Mammary epithelial cell (primary cell): ENCODE measurements at regions not wholly inside any gene's neighbourhood (a gene's known extent, or its start where the extent isn't known, plus 50 kb on each side); places are given as distances from the start of the nearest gene placed in this dataset.

Experiments
- EZH2 ChIP-seq: IDR thresholded peaks from 2 replicates; pipeline ENCODE4 v1.6.1; 2012; ENCODE audit warnings: low read length, inconsistent platforms, borderline replicate concordance
- TF ChIP-seq, protein P1 (sequence below), 2 donors: IDR thresholded peaks in 1 of 2; conservative IDR thresholded peaks in 1 of 2; 2 replicates each; pipeline ENCODE4 v1.5.1; 2011 to 2012; ENCODE audit warnings: inconsistent platforms in 2 of 2, low read length in 2 of 2, mild to moderate bottlenecking in 2 of 2, control low read depth in 1 of 2, low read depth in 1 of 2; ENCODE audit not compliant: insufficient read depth in 1 of 2; ENCODE audit errors: extremely low read depth in 1 of 2

DNA sequence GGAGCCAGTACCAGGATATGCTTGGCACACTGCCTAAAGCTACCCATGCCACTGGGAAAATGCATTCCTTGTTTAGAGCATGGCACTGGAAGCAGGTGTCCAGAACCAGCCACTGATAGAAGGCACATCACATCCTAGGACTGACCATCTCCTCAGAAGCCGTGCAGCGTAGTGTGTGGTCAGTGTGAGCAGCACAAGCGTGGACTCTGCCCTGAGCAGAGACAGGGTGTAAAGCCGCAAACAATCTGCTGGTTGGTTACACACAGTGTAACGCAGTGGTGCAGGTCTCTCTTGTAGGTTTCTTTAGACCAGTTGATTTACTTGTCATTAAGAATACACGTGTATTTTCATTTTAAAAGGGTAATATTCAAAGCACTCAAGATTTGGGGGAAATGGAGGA, 377.8 kb upstream of the HS6ST1 start:
- TF ChIP-seq, protein P1, sequence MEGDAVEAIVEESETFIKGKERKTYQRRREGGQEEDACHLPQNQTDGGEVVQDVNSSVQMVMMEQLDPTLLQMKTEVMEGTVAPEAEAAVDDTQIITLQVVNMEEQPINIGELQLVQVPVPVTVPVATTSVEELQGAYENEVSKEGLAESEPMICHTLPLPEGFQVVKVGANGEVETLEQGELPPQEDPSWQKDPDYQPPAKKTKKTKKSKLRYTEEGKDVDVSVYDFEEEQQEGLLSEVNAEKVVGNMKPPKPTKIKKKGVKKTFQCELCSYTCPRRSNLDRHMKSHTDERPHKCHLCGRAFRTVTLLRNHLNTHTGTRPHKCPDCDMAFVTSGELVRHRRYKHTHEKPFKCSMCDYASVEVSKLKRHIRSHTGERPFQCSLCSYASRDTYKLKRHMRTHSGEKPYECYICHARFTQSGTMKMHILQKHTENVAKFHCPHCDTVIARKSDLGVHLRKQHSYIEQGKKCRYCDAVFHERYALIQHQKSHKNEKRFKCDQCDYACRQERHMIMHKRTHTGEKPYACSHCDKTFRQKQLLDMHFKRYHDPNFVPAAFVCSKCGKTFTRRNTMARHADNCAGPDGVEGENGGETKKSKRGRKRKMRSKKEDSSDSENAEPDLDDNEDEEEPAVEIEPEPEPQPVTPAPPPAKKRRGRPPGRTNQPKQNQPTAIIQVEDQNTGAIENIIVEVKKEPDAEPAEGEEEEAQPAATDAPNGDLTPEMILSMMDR (conservative IDR thresholded peaks at IDR 0.05 in 1 of 2, IDR thresholded peaks at IDR 0.05 in 1 of 2; ENCODE audit: extremely low read depth in 1 of 2, insufficient read depth in 1 of 2, low read depth in 1 of 2, low read length in 2 of 2), result no peak
- no peak for TF ChIP-seq EZH2
